ENCODE measurements at regions not wholly inside any gene's neighbourhood (a gene's known extent, or its start where the extent isn't known, plus 50 kb on each side); places are given as distances from the start of the nearest gene placed in this dataset.

GRCh38 chr14:83867566-83868225 is 1662.2 kb upstream of the FLRT2 start:
- H3K4me3 ChIP-seq (ENCODE audit: low read length) = no peak overlapping the region
- DNase-seq (ENCODE audit: low read depth) = no peak
- no peak for TF ChIP-seq CTCF (conservative IDR thresholded peaks at IDR 0.05; ENCODE audit: low read length)

- DNase-seq (ENCODE audit: low read depth) = no peak
- H3K4me3 ChIP-seq (ENCODE audit: low read length) = no peak overlapping the region
- TF ChIP-seq CTCF (conservative IDR thresholded peaks at IDR 0.05; ENCODE audit: low read length) = no peak
These were observed 1659.2 kb upstream of the FLRT2 start for GRCh38 chr14:83870546-83871270.

DNA sequence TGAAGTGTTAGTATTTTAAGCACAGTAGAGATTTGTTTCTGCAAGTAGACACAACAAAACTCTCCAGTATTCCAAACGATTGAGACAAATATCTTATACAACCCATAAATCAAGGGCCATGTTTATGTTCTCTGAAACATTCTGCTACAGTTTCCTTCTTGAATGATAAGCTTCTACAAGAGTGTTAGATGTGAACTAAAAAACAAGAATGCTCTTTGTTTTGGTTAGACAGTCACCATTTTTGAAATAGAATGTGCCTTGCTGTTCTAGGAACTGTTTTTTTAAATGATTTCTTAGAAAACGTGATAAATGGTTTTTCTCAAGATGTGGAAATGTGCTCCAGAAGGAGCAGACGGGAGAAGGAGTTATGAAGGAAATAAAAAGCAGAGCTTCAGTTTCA is 1656.3 kb upstream of the FLRT2 start:
- TF ChIP-seq CTCF (conservative IDR thresholded peaks at IDR 0.05; ENCODE audit: low read length) = no peak
- no peak for DNase-seq (ENCODE audit: low read depth)
- H3K4me3 ChIP-seq (ENCODE audit: low read length) = no peak overlapping the region

- H3K4me3 ChIP-seq (ENCODE audit: low read length) = no peak overlapping the region
- peak; percentile 7 for DNase-seq (ENCODE audit: low read depth)
- TF ChIP-seq CTCF (conservative IDR thresholded peaks at IDR 0.05; ENCODE audit: low read length) = no peak
These were observed 1655.3 kb upstream of the FLRT2 start for GRCh38 chr14:83874662-83875061.

DNA sequence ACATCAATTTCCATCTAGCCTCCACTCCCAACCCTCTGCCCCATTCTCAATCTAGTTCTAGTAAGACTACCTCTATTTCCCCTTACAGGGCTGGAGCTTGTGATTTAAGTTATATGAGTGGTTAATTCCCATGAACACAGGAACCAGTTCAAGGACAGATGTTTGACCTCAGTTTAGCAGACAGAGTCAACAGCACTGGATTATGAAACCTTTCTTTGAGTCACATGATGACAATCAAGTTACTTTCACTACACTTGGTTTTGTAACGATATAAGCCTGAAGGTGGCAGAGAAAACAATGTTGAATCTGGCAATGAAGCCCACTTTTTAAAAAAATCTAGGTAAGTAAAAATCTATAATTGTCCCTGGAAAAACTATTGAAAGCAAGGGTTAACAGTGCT is 1646.2 kb upstream of the FLRT2 start:
- no peak for TF ChIP-seq CTCF (conservative IDR thresholded peaks at IDR 0.05; ENCODE audit: low read length)
- no peak for DNase-seq (ENCODE audit: low read depth)
- no peak overlapping the region for H3K4me3 ChIP-seq (ENCODE audit: low read length)

- no peak for DNase-seq (ENCODE audit: low read depth)
- no peak for TF ChIP-seq CTCF (conservative IDR thresholded peaks at IDR 0.05; ENCODE audit: low read length)
- no peak overlapping the region for H3K4me3 ChIP-seq (ENCODE audit: low read length)
These were observed 1644.1 kb upstream of the FLRT2 start for GRCh38 chr14:83885837-83886293.

- TF ChIP-seq CTCF (conservative IDR thresholded peaks at IDR 0.05; ENCODE audit: low read length) = no peak
These were observed 1642.1 kb upstream of the FLRT2 start for GRCh38 chr14:83887866-83888265.

More at GRCh38 chr14:83887866-83888265, 1642.1 kb upstream of the FLRT2 start:
- no peak overlapping the region for H3K4me3 ChIP-seq (ENCODE audit: low read length)
- DNase-seq (ENCODE audit: low read depth) = no peak
